Spinal cord (tissue), 9 donors: ENCODE measurements at regions not wholly inside any gene's neighbourhood (a gene's known extent, or its start where the extent isn't known, plus 50 kb on each side); places are given as distances from the start of the nearest gene placed in this dataset.
"Not testable (repeated sequence)": the region's sequence is repeated elsewhere in the genome, so short reads cannot be mapped to it uniquely, and the experiment has no call there.

Source experiments
- DNase-seq, 6 donors: peaks; one replicate each; pipeline versions ENCODE4 v3.0.0 to v3.0.0-alpha.2; 2013 to 2015; ENCODE audit warnings: low spot score in 6 of 6, low read depth in 4 of 6
- H3K27ac ChIP-seq: one replicate; pipeline ENCODE4 v1.5.1; 2013; ENCODE audit warnings: low read depth, low read length, control low read depth
- H3K27me3 ChIP-seq: one replicate; pipeline ENCODE4 v1.6.1; 2013; ENCODE audit warnings: low read length; ENCODE audit not compliant: control insufficient read depth, insufficient read depth
- H3K36me3 ChIP-seq: one replicate; pipeline ENCODE4 v1.6.1; 2013; ENCODE audit warnings: low read length; ENCODE audit not compliant: control insufficient read depth, insufficient read depth
- H3K4me1 ChIP-seq: one replicate; pipeline ENCODE4 v1.6.1; 2013; ENCODE audit warnings: low read length; ENCODE audit not compliant: control insufficient read depth, insufficient read depth
- H3K4me3 ChIP-seq: one replicate; pipeline ENCODE4 v1.5.1; 2013; ENCODE audit warnings: low read depth, low read length, control low read depth
- H3K9me3 ChIP-seq: one replicate; pipeline ENCODE4 v1.6.1; 2013; ENCODE audit warnings: low read length; ENCODE audit not compliant: control insufficient read depth, insufficient read depth
- WGBS: methylation state at CpG from one replicate; pipeline ENCODE4 v1.1.5; 2013; ENCODE audit warnings: missing lambda C conversion rate; ENCODE audit not compliant: insufficient coverage; 5-methylcytosine and 5-hydroxymethylcytosine counted together
- donor health status: healthy.

- not testable (repeated sequence) for H3K9me3 ChIP-seq, H3K27ac ChIP-seq, H3K27me3 ChIP-seq, DNase-seq, H3K36me3 ChIP-seq, H3K4me3 ChIP-seq, H3K4me1 ChIP-seq
- no CpG with 5 or more reads among the region's 4 CpGs for WGBS
Observed at GRCh38 chr9:64130325-64130724, 1154.7 kb downstream of the FOXD4L5 start.

GRCh38 chr9:64128572-64128971 is 1156.4 kb downstream of the FOXD4L5 start:
- Histone ChIP-seq H3K36me3 (no peaks in the 10 kb centered on the region), H3K9me3 (no peaks in the 10 kb centered on the region), H3K27me3 (no peaks in the 10 kb centered on the region), H3K4me1 (no peaks in the 10 kb centered on the region), H3K27ac (no peak overlapping the region), H3K4me3 (no peak overlapping the region)
- WGBS, result 74% methylated on average over 2 of the region's 6 CpGs
- no peak for DNase-seq

GRCh38 chr9:64121602-64122001 is 1163.4 kb downstream of the FOXD4L5 start:
- not testable (repeated sequence) for DNase-seq, H3K9me3 ChIP-seq, H3K36me3 ChIP-seq, H3K4me1 ChIP-seq, H3K27me3 ChIP-seq, H3K27ac ChIP-seq, H3K4me3 ChIP-seq

- not testable (repeated sequence) for H3K4me1 ChIP-seq, H3K27me3 ChIP-seq, H3K27ac ChIP-seq, H3K36me3 ChIP-seq, H3K4me3 ChIP-seq, H3K9me3 ChIP-seq, DNase-seq
- WGBS, result 78% methylated on average over 1 of the region's 5 CpGs
Observed at GRCh38 chr9:64117329-64117728, 1167.7 kb downstream of the FOXD4L5 start.

- not testable (repeated sequence) for H3K27me3 ChIP-seq, H3K4me1 ChIP-seq, H3K4me3 ChIP-seq, H3K27ac ChIP-seq, H3K36me3 ChIP-seq, H3K9me3 ChIP-seq
- WGBS, result 33% methylated on average over 1 of the region's 1 CpG
- DNase-seq, result peak in 1 of 6 donors; percentile 15
Observed at GRCh38 chr9:64107867-64108266, 1177.1 kb downstream of the FOXD4L5 start.

- not testable (repeated sequence) for H3K36me3 ChIP-seq, H3K27me3 ChIP-seq, H3K4me3 ChIP-seq, H3K27ac ChIP-seq, DNase-seq, H3K9me3 ChIP-seq, H3K4me1 ChIP-seq
- no CpG with 5 or more reads among the region's 1 CpG for WGBS
Observed at GRCh38 chr9:64107211-64107610, 1177.8 kb downstream of the FOXD4L5 start.

- not testable (repeated sequence) for DNase-seq, H3K27me3 ChIP-seq, H3K4me1 ChIP-seq, H3K27ac ChIP-seq, H3K36me3 ChIP-seq, H3K4me3 ChIP-seq, H3K9me3 ChIP-seq
- WGBS, result 60% methylated on average over 1 of the region's 1 CpG
Observed at GRCh38 chr9:64105193-64105592, 1179.8 kb downstream of the FOXD4L5 start.

GRCh38 chr9:64101504-64101903 is 1183.5 kb downstream of the FOXD4L5 start:
- H3K27ac ChIP-seq, H3K36me3 ChIP-seq, H3K9me3 ChIP-seq, H3K4me1 ChIP-seq, DNase-seq, H3K4me3 ChIP-seq, H3K27me3 ChIP-seq: not testable (repeated sequence)
- 70% methylated on average over 2 of the region's 3 CpGs for WGBS

- H3K27me3 ChIP-seq, DNase-seq, H3K27ac ChIP-seq, H3K4me1 ChIP-seq, H3K36me3 ChIP-seq, H3K4me3 ChIP-seq, H3K9me3 ChIP-seq: not testable (repeated sequence)
- 81% methylated on average over 27 of the region's 36 CpGs for WGBS
Observed at GRCh38 chr9:64100571-64101155, 1184.3 kb downstream of the FOXD4L5 start.

GRCh38 chr9:64085998-64086397 is 1199.0 kb downstream of the FOXD4L5 start:
- not testable (repeated sequence) for H3K36me3 ChIP-seq, H3K27me3 ChIP-seq, H3K4me1 ChIP-seq, DNase-seq, H3K9me3 ChIP-seq, H3K27ac ChIP-seq, H3K4me3 ChIP-seq
- WGBS, result no CpG with 5 or more reads among the region's 5 CpGs
